H9 (cell line): ENCODE measurements at regions not wholly inside any gene's neighbourhood (a gene's known extent, or its start where the extent isn't known, plus 50 kb on each side); places are given as distances from the start of the nearest gene placed in this dataset.

Source experiments
- DNase-seq: peaks from one replicate; pipeline ENCODE4 v3.0.0-alpha.2; 2017
- H2AFZ ChIP-seq: one replicate; pipeline ENCODE4 v1.6.1; 2013; ENCODE audit warnings: mild to moderate bottlenecking, low read length, control low read depth, moderate library complexity
- H2AK5ac ChIP-seq: 2 replicates; pipeline ENCODE4 v1.6.1; 2013; ENCODE audit warnings: low read length, control low read depth, mixed read lengths; ENCODE audit not compliant: insufficient read length
- H2BK120ac ChIP-seq: one replicate; pipeline ENCODE4 v1.6.1; 2013; ENCODE audit warnings: low read depth, mild to moderate bottlenecking, low read length, control low read depth, inconsistent platforms; ENCODE audit not compliant: poor library complexity, severe bottlenecking
- H2BK12ac ChIP-seq: 2 replicates; pipeline ENCODE4 v1.6.1; 2013; ENCODE audit warnings: low read length, control low read depth, mixed read lengths, low read depth; ENCODE audit not compliant: insufficient read length
- H2BK15ac ChIP-seq: 2 replicates; pipeline ENCODE4 v1.6.1; 2013; ENCODE audit warnings: low read depth, low read length, control low read depth
- H2BK20ac ChIP-seq: one replicate; pipeline ENCODE4 v1.6.1; 2013; ENCODE audit warnings: low read depth, mild to moderate bottlenecking, low read length, control low read depth, inconsistent platforms; ENCODE audit not compliant: poor library complexity, severe bottlenecking
- H2BK5ac ChIP-seq: 2 replicates; pipeline ENCODE4 v1.6.1; 2013; ENCODE audit warnings: low read length, control low read depth, mixed read lengths; ENCODE audit not compliant: insufficient read length
- H3K14ac ChIP-seq: 2 replicates; pipeline ENCODE4 v1.6.1; 2013; ENCODE audit warnings: low read length, control low read depth; ENCODE audit not compliant: insufficient read depth
- H3K18ac ChIP-seq: 2 replicates; pipeline ENCODE4 v1.6.1; 2013; ENCODE audit warnings: low read depth, mild to moderate bottlenecking, mixed read lengths, low read length, control low read depth; ENCODE audit not compliant: insufficient read length
- H3K23ac ChIP-seq: 2 replicates; pipeline ENCODE4 v1.6.1; 2013; ENCODE audit warnings: low read length, control low read depth, mixed read lengths, low read depth; ENCODE audit not compliant: insufficient read length
- H3K23me2 ChIP-seq: 2 replicates; pipeline ENCODE4 v1.6.1; 2013; ENCODE audit warnings: low read depth, mild to moderate bottlenecking, mixed read lengths, low read length, control low read depth; ENCODE audit not compliant: insufficient read length, poor library complexity, severe bottlenecking
- H3K27ac ChIP-seq: 2 replicates; pipeline ENCODE4 v1.5.1; 2013; ENCODE audit warnings: low read length, control low read depth, mixed read lengths, low read depth; ENCODE audit not compliant: insufficient read length
- H3K27me3 ChIP-seq: 2 replicates; pipeline ENCODE4 v1.6.1; 2013; ENCODE audit warnings: low read length, control low read depth, inconsistent platforms; ENCODE audit not compliant: insufficient read depth
- H3K4ac ChIP-seq: 2 replicates; pipeline ENCODE4 v1.6.1; 2013; ENCODE audit warnings: low read depth, mild to moderate bottlenecking, control low read depth, inconsistent platforms, low read length, moderate library complexity
- H3K4me1 ChIP-seq: 2 replicates; pipeline ENCODE4 v1.6.1; 2013; ENCODE audit warnings: low read length, control low read depth, inconsistent platforms; ENCODE audit not compliant: insufficient read depth
- H3K4me2 ChIP-seq: 2 replicates; pipeline ENCODE4 v1.6.1; 2013; ENCODE audit warnings: low read length, control low read depth, mixed read lengths; ENCODE audit not compliant: insufficient read length, insufficient read depth
- H3K56ac ChIP-seq: 2 replicates; pipeline ENCODE4 v1.6.1; 2013; ENCODE audit warnings: low read depth, mild to moderate bottlenecking, mixed read lengths, low read length, control low read depth; ENCODE audit not compliant: insufficient read length
- H3K79me1 ChIP-seq: 2 replicates; pipeline ENCODE4 v1.6.1; 2013; ENCODE audit warnings: low read depth, mild to moderate bottlenecking, moderate library complexity, low read length, control low read depth, inconsistent platforms; ENCODE audit not compliant: insufficient read depth, poor library complexity, severe bottlenecking
- H3K79me2 ChIP-seq: 2 replicates; pipeline ENCODE4 v1.6.1; 2013; ENCODE audit warnings: low read length, control low read depth, inconsistent platforms; ENCODE audit not compliant: insufficient read depth
- H3K9ac ChIP-seq: 2 replicates; pipeline ENCODE4 v1.6.1; 2013; ENCODE audit warnings: low read length, control low read depth, mixed read lengths; ENCODE audit not compliant: insufficient read length; ENCODE audit errors: extremely low read depth
- H3K9me3 ChIP-seq: one replicate; pipeline ENCODE4 v1.6.1; 2013; ENCODE audit warnings: low read depth, low read length, inconsistent platforms; ENCODE audit not compliant: control insufficient read depth
- H3T11ph ChIP-seq: one replicate; pipeline ENCODE4 v1.6.1; 2013; ENCODE audit warnings: mild to moderate bottlenecking, low read length, control low read depth, inconsistent platforms
- H4K20me1 ChIP-seq: one replicate; pipeline ENCODE4 v1.6.1; 2013; ENCODE audit not compliant: control insufficient read depth, insufficient read length, insufficient read depth
- H4K5ac ChIP-seq: 2 replicates; pipeline ENCODE4 v1.6.1; 2013; ENCODE audit warnings: low read depth, mild to moderate bottlenecking, mixed read lengths, low read length, control low read depth; ENCODE audit not compliant: insufficient read length
- H4K8ac ChIP-seq: replicated peaks from 2 replicates; pipeline ENCODE4 v1.6.1; 2013; ENCODE audit warnings: low read length, control low read depth, mixed read lengths, low read depth; ENCODE audit not compliant: insufficient read length
- H4K91ac ChIP-seq: 2 replicates; pipeline ENCODE4 v1.6.1; 2013; ENCODE audit warnings: low read depth, mild to moderate bottlenecking, moderate library complexity, mixed read lengths, low read length, control low read depth; ENCODE audit not compliant: insufficient read length
- H3K27ac Mint-ChIP-seq, 3 experiments: 2 replicates in 2 of 3; 3 replicates in 1 of 3; pipeline ENCODE4 v1.8.0; 2020 to 2021; ENCODE audit warnings: mixed read lengths in 3 of 3, mild to moderate bottlenecking in 1 of 3, moderate library complexity in 1 of 3
- H3K27me3 Mint-ChIP-seq: 2 replicates; pipeline ENCODE4 v1.8.0; 2021; ENCODE audit warnings: low read depth, mild to moderate bottlenecking, moderate library complexity, mixed read lengths
- H3K36me3 Mint-ChIP-seq, 3 experiments: 2 replicates in 2 of 3; 3 replicates in 1 of 3; pipeline ENCODE4 v1.8.0; 2020 to 2021; ENCODE audit warnings: low read depth in 3 of 3, mixed read lengths in 3 of 3; ENCODE audit not compliant: insufficient read depth in 1 of 3
- H3K4me1 Mint-ChIP-seq, 2 experiments: 2 replicates each; pipeline ENCODE4 v1.8.0; 2020; ENCODE audit warnings: mixed read lengths in 2 of 2
- H3K4me3 Mint-ChIP-seq, 2 experiments: 2 replicates in 1 of 2; 3 replicates in 1 of 2; pipeline ENCODE4 v1.8.0; 2020 to 2021; ENCODE audit warnings: mild to moderate bottlenecking in 2 of 2, mixed read lengths in 2 of 2, moderate library complexity in 1 of 2
- H3K9me3 Mint-ChIP-seq, 2 experiments: 2 replicates in 1 of 2; 3 replicates in 1 of 2; pipeline ENCODE4 v1.8.0; 2020; ENCODE audit warnings: mild to moderate bottlenecking in 2 of 2, mixed read lengths in 2 of 2, moderate library complexity in 1 of 2
- WGBS: extraction: QIAGEN DNeasy Blood & Tissue Kit; methylation state at CpG from one replicate; pipeline ENCODE4 v1.1.7; 2013; ENCODE audit warnings: missing lambda C conversion rate, low lambda C conversion rate, mixed read lengths; ENCODE audit not compliant: insufficient read length; ENCODE audit errors: extremely low coverage; 5-methylcytosine and 5-hydroxymethylcytosine counted together
- TF ChIP-seq, protein P1 (sequence below): fragments of 200-600 bp; sonication (generic); conservative IDR thresholded peaks from 3 replicates; pipeline ENCODE4 v1.8.0; 2021; ENCODE audit warnings: antibody characterized with exemption, mild to moderate bottlenecking

DNA sequence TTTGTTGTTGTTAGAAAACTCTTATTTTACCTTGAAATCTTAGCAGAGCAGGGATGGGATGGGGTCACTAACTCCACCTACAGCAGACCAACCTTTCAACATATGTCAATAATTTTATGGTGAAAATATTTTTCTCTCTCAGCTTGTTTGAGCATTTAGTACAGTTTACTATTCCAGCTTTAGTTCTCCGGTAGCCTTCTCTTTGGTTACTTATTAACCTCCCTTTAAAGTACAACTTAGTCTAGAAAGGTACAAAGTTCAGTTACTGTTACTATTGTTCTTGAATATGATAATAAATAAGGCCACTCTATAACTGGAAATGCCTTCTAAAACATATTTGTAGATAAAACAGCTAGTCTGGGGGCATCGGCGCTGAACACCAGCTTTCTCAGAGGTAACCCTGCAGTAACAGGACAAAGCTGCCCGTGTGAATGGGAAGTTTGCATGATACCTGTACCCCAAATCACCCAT, 233.3 kb downstream of the PCSK1 start:
- Mint-ChIP-seq H3K36me3 (no peaks in the 10 kb centered on the region), H3K4me3 (no peak overlapping the region), H3K9me3 (no peaks in the 10 kb centered on the region), H3K4me1 (no peaks in the 10 kb centered on the region), H3K27ac (no peak overlapping the region), H3K27me3 (no peaks in the 10 kb centered on the region)
- H2BK120ac ChIP-seq = no peak overlapping the region
- H2BK20ac ChIP-seq = no peak overlapping the region
- H3K27ac ChIP-seq = no peak overlapping the region
- no CpG with 5 or more reads among the region's 4 CpGs for WGBS
- no peak overlapping the region for H4K8ac ChIP-seq
- no peaks in the 10 kb centered on the region for H3K27me3 ChIP-seq
- H3K56ac ChIP-seq = no peak overlapping the region
- no peaks in the 10 kb centered on the region for H3K79me1 ChIP-seq
- H3K4me1 ChIP-seq = no peaks in the 10 kb centered on the region
- H2BK15ac ChIP-seq = no peak overlapping the region
- no peaks in the 10 kb centered on the region for H4K20me1 ChIP-seq
- H3K4ac ChIP-seq = no peak overlapping the region
- H3K23ac ChIP-seq = no peak overlapping the region
- H2AK5ac ChIP-seq = no peak overlapping the region
- H4K91ac ChIP-seq = no peak overlapping the region
- no peaks in the 10 kb centered on the region for H3K9me3 ChIP-seq
- DNase-seq = no peak
- no peak overlapping the region for H2BK5ac ChIP-seq
- no peak overlapping the region for H2BK12ac ChIP-seq
- no peak overlapping the region for H3K18ac ChIP-seq
- H2AFZ ChIP-seq = no peak overlapping the region
- TF ChIP-seq, protein P1, sequence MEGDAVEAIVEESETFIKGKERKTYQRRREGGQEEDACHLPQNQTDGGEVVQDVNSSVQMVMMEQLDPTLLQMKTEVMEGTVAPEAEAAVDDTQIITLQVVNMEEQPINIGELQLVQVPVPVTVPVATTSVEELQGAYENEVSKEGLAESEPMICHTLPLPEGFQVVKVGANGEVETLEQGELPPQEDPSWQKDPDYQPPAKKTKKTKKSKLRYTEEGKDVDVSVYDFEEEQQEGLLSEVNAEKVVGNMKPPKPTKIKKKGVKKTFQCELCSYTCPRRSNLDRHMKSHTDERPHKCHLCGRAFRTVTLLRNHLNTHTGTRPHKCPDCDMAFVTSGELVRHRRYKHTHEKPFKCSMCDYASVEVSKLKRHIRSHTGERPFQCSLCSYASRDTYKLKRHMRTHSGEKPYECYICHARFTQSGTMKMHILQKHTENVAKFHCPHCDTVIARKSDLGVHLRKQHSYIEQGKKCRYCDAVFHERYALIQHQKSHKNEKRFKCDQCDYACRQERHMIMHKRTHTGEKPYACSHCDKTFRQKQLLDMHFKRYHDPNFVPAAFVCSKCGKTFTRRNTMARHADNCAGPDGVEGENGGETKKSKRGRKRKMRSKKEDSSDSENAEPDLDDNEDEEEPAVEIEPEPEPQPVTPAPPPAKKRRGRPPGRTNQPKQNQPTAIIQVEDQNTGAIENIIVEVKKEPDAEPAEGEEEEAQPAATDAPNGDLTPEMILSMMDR = no peak
- no peak overlapping the region for H3T11ph ChIP-seq
- H3K23me2 ChIP-seq = no peaks in the 10 kb centered on the region
- no peak overlapping the region for H4K5ac ChIP-seq
- no peak overlapping the region for H3K9ac ChIP-seq
- no peaks in the 10 kb centered on the region for H3K79me2 ChIP-seq
- no peak overlapping the region for H3K14ac ChIP-seq
- no peak overlapping the region for H3K4me2 ChIP-seq
